ENCODE measurements at regions not wholly inside any gene's neighbourhood (a gene's known extent, or its start where the extent isn't known, plus 50 kb on each side); places are given as distances from the start of the nearest gene placed in this dataset.

DNA sequence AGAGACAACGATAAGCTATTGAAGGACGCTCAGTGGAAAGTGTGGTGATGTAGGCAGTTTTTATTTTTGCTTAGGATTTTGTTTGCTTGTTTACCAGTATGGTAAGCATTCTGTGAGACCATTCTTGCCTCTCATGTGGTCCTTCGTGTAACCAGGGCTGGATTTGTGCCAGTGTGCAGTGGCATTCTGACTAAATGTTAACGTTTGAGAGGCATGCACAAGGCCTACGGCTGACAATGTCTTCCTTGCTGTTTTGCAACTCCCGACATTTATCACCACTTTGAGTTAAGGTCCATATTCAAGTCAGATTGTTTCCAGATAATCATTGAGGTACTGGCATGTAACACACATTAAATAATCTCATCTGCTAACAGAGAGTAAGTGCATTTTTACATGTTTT is 102.3 kb upstream of the BCAT1 start:
- TF ChIP-seq RFX5 (IDR thresholded peaks at IDR 0.05; ENCODE audit: low read length) (no peak), SMC3 (IDR thresholded peaks at IDR 0.05; ENCODE audit: low read depth, low read length) (no peak), YY1 (IDR thresholded peaks at IDR 0.05; ENCODE audit: low read depth) (no peak), POLR2AphosphoS5 (IDR thresholded peaks at IDR 0.05; ENCODE audit: low read depth, low read length) (no peak), FOXM1 (IDR thresholded peaks at IDR 0.05; ENCODE audit: low read depth) (no peak), JUND (IDR thresholded peaks at IDR 0.05) (no peak), FOSL2 (IDR thresholded peaks at IDR 0.05; ENCODE audit: borderline replicate concordance, low read depth) (no peak), TEAD4 (IDR thresholded peaks at IDR 0.05; ENCODE audit: borderline replicate concordance, insufficient read depth) (no peak)
- TF ChIP-seq, protein P1, sequence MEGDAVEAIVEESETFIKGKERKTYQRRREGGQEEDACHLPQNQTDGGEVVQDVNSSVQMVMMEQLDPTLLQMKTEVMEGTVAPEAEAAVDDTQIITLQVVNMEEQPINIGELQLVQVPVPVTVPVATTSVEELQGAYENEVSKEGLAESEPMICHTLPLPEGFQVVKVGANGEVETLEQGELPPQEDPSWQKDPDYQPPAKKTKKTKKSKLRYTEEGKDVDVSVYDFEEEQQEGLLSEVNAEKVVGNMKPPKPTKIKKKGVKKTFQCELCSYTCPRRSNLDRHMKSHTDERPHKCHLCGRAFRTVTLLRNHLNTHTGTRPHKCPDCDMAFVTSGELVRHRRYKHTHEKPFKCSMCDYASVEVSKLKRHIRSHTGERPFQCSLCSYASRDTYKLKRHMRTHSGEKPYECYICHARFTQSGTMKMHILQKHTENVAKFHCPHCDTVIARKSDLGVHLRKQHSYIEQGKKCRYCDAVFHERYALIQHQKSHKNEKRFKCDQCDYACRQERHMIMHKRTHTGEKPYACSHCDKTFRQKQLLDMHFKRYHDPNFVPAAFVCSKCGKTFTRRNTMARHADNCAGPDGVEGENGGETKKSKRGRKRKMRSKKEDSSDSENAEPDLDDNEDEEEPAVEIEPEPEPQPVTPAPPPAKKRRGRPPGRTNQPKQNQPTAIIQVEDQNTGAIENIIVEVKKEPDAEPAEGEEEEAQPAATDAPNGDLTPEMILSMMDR (IDR thresholded peaks at IDR 0.05) = no peak
- TF ChIP-seq, protein P2, sequence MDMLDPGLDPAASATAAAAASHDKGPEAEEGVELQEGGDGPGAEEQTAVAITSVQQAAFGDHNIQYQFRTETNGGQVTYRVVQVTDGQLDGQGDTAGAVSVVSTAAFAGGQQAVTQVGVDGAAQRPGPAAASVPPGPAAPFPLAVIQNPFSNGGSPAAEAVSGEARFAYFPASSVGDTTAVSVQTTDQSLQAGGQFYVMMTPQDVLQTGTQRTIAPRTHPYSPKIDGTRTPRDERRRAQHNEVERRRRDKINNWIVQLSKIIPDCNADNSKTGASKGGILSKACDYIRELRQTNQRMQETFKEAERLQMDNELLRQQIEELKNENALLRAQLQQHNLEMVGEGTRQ (IDR thresholded peaks at IDR 0.05; ENCODE audit: borderline replicate concordance, low read depth, low read length) = no peak
- TF ChIP-seq, protein P3, sequence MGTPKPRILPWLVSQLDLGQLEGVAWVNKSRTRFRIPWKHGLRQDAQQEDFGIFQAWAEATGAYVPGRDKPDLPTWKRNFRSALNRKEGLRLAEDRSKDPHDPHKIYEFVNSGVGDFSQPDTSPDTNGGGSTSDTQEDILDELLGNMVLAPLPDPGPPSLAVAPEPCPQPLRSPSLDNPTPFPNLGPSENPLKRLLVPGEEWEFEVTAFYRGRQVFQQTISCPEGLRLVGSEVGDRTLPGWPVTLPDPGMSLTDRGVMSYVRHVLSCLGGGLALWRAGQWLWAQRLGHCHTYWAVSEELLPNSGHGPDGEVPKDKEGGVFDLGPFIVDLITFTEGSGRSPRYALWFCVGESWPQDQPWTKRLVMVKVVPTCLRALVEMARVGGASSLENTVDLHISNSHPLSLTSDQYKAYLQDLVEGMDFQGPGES (IDR thresholded peaks at IDR 0.05; ENCODE audit: low read depth, low read length) = no peak
- TF ChIP-seq, protein P4, sequence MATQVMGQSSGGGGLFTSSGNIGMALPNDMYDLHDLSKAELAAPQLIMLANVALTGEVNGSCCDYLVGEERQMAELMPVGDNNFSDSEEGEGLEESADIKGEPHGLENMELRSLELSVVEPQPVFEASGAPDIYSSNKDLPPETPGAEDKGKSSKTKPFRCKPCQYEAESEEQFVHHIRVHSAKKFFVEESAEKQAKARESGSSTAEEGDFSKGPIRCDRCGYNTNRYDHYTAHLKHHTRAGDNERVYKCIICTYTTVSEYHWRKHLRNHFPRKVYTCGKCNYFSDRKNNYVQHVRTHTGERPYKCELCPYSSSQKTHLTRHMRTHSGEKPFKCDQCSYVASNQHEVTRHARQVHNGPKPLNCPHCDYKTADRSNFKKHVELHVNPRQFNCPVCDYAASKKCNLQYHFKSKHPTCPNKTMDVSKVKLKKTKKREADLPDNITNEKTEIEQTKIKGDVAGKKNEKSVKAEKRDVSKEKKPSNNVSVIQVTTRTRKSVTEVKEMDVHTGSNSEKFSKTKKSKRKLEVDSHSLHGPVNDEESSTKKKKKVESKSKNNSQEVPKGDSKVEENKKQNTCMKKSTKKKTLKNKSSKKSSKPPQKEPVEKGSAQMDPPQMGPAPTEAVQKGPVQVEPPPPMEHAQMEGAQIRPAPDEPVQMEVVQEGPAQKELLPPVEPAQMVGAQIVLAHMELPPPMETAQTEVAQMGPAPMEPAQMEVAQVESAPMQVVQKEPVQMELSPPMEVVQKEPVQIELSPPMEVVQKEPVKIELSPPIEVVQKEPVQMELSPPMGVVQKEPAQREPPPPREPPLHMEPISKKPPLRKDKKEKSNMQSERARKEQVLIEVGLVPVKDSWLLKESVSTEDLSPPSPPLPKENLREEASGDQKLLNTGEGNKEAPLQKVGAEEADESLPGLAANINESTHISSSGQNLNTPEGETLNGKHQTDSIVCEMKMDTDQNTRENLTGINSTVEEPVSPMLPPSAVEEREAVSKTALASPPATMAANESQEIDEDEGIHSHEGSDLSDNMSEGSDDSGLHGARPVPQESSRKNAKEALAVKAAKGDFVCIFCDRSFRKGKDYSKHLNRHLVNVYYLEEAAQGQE (IDR thresholded peaks at IDR 0.05; ENCODE audit: low read depth, low read length) = no peak
- TF ChIP-seq, protein P5, sequence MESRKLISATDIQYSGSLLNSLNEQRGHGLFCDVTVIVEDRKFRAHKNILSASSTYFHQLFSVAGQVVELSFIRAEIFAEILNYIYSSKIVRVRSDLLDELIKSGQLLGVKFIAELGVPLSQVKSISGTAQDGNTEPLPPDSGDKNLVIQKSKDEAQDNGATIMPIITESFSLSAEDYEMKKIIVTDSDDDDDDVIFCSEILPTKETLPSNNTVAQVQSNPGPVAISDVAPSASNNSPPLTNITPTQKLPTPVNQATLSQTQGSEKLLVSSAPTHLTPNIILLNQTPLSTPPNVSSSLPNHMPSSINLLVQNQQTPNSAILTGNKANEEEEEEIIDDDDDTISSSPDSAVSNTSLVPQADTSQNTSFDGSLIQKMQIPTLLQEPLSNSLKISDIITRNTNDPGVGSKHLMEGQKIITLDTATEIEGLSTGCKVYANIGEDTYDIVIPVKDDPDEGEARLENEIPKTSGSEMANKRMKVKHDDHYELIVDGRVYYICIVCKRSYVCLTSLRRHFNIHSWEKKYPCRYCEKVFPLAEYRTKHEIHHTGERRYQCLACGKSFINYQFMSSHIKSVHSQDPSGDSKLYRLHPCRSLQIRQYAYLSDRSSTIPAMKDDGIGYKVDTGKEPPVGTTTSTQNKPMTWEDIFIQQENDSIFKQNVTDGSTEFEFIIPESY (IDR thresholded peaks at IDR 0.05; ENCODE audit: borderline replicate concordance, low read depth) = no peak
